CD4-positive, CD25-positive, alpha-beta regulatory T cell (primary cell): ENCODE measurements at regions not wholly inside any gene's neighbourhood (a gene's known extent, or its start where the extent isn't known, plus 50 kb on each side); places are given as distances from the start of the nearest gene placed in this dataset.

Source experiments
- ATAC-seq, 2 donors: fragments of 150-1000 bp; cut with Tn5 transposase; one replicate each; pipeline ENCODE4 v1.10.0; 2021; ENCODE audit warnings: low read depth in 2 of 2, moderate number of reproducible peaks in 2 of 2, moderate library complexity in 1 of 2
- DNase-seq, 3 donors: peaks; one replicate each; pipeline versions ENCODE4 v3.0.0 to v3.0.0-alpha.2; 2012 to 2022; ENCODE audit warnings: mixed read lengths in 1 of 3
- H3K27ac ChIP-seq: one replicate; pipeline ENCODE4 v1.7.0; 2013; ENCODE audit warnings: mild to moderate bottlenecking, low read length; ENCODE audit not compliant: insufficient read depth, poor library complexity, severe bottlenecking
- H3K27me3 ChIP-seq: one replicate; pipeline ENCODE4 v1.7.0; 2013; ENCODE audit warnings: low read length; ENCODE audit not compliant: control insufficient read depth, insufficient read depth
- H3K36me3 ChIP-seq: one replicate; pipeline ENCODE4 v1.7.0; 2013; ENCODE audit warnings: mild to moderate bottlenecking, low read length, moderate library complexity; ENCODE audit not compliant: control insufficient read depth, insufficient read depth
- H3K4me1 ChIP-seq: 2 replicates; pipeline ENCODE4 v1.7.0; 2013; ENCODE audit warnings: mild to moderate bottlenecking, low read length; ENCODE audit not compliant: insufficient read depth, control insufficient read depth, poor library complexity, severe bottlenecking
- H3K4me3 ChIP-seq: one replicate; pipeline ENCODE4 v1.7.0; 2013; ENCODE audit warnings: low read depth, mild to moderate bottlenecking, low read length, moderate library complexity
- H3K9me3 ChIP-seq, 2 experiments: 1 replicate in 1 of 2; 2 replicates in 1 of 2; pipeline ENCODE4 v1.7.0; 2013; ENCODE audit warnings: low read length in 2 of 2, mild to moderate bottlenecking in 1 of 2, moderate library complexity in 1 of 2; ENCODE audit not compliant: control insufficient read depth in 2 of 2
- H3K27ac Mint-ChIP-seq, 3 donors: one replicate each; pipeline ENCODE4 v1.8.0; 2020 to 2022; ENCODE audit warnings: mild to moderate bottlenecking in 3 of 3, mixed read lengths in 3 of 3, moderate library complexity in 2 of 3
- H3K27me3 Mint-ChIP-seq: one replicate; pipeline ENCODE4 v1.8.0; 2022; ENCODE audit warnings: mild to moderate bottlenecking, mixed read lengths
- H3K36me3 Mint-ChIP-seq: one replicate; pipeline ENCODE4 v1.8.0; 2020; ENCODE audit warnings: mixed read lengths
- H3K4me1 Mint-ChIP-seq, 4 donors: one replicate each; pipeline ENCODE4 v1.8.0; 2020 to 2022; ENCODE audit warnings: mixed read lengths in 4 of 4, mild to moderate bottlenecking in 1 of 4
- H3K4me3 Mint-ChIP-seq, 4 donors: one replicate each; pipeline ENCODE4 v1.8.0; 2020 to 2022; ENCODE audit warnings: mild to moderate bottlenecking in 4 of 4, mixed read lengths in 4 of 4, moderate library complexity in 3 of 4
- H3K9me3 Mint-ChIP-seq, 7 donors: one replicate each; pipeline ENCODE4 v1.8.0; 2020 to 2022; ENCODE audit warnings: mixed read lengths in 7 of 7, mild to moderate bottlenecking in 3 of 7, moderate library complexity in 2 of 7

DNA sequence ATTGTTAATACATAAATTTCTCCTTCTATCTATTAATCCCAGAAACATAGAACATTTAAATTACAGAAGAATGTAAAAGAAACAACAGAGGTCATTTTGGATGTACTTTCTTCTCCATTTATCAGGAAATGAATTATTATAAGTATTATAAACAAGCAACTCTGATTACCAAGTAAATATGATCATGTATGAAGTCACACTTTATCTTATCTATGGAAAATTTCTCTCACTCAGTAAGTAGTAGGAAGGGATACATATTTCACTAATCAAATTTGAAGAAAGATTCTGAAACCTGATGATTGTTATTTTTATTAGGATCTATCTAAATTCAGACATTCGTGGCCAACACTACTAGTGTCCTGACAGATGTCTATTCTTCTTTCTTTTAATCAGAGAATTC lies 770.7 kb downstream of the LTN1 start:
- H3K27ac ChIP-seq = no peak overlapping the region
- H3K36me3 ChIP-seq = no peaks in the 10 kb centered on the region
- Mint-ChIP-seq H3K4me1 (no peaks in the 10 kb centered on the region), H3K36me3 (no peaks in the 10 kb centered on the region), H3K27ac (no peak overlapping the region), H3K9me3 (peaks cover 0 to 4% (median 0%) of the 10 kb centered on the region in 7 donors), H3K4me3 (no peak overlapping the region), H3K27me3 (no peaks in the 10 kb centered on the region)
- H3K9me3 ChIP-seq = no peaks in the 10 kb centered on the region
- DNase-seq (no peak), ATAC-seq (no peak)
- H3K27me3 ChIP-seq = no peaks in the 10 kb centered on the region
- no peak overlapping the region for H3K4me3 ChIP-seq
- H3K4me1 ChIP-seq = no peaks in the 10 kb centered on the region

DNA sequence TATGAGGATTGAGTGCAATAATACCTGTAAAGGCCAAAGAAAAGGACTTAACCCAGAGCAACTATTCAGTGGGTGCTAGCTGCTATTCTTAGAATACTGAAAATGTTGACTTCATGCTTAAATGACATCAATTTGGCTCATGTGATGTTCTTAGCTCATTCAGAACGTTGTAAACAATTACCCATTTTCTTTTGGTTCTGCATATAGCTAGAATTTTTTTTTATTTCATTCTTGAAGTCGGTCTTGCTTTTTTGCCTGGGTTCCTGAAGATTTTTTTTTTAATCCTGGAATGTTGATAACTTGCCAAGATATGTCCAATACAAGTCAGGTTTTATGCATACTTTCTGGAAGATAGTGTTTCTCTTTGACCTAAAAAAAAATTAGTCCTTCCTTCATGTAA lies 772.0 kb downstream of the LTN1 start:
- H3K9me3 Mint-ChIP-seq = peaks cover 0 to 4% (median 0%) of the 10 kb centered on the region in 7 donors
- H3K36me3 Mint-ChIP-seq = no peaks in the 10 kb centered on the region
- H3K27me3 Mint-ChIP-seq = no peaks in the 10 kb centered on the region
- H3K27me3 ChIP-seq = no peaks in the 10 kb centered on the region
- no peak overlapping the region for H3K4me3 Mint-ChIP-seq
- no peak overlapping the region for H3K4me3 ChIP-seq
- H3K27ac Mint-ChIP-seq = no peak overlapping the region
- no peaks in the 10 kb centered on the region for H3K9me3 ChIP-seq
- no peaks in the 10 kb centered on the region for H3K36me3 ChIP-seq
- H3K27ac ChIP-seq = no peak overlapping the region
- DNase-seq (no peak), ATAC-seq (no peak)
- H3K4me1 Mint-ChIP-seq = no peaks in the 10 kb centered on the region
- H3K4me1 ChIP-seq = no peaks in the 10 kb centered on the region

DNA sequence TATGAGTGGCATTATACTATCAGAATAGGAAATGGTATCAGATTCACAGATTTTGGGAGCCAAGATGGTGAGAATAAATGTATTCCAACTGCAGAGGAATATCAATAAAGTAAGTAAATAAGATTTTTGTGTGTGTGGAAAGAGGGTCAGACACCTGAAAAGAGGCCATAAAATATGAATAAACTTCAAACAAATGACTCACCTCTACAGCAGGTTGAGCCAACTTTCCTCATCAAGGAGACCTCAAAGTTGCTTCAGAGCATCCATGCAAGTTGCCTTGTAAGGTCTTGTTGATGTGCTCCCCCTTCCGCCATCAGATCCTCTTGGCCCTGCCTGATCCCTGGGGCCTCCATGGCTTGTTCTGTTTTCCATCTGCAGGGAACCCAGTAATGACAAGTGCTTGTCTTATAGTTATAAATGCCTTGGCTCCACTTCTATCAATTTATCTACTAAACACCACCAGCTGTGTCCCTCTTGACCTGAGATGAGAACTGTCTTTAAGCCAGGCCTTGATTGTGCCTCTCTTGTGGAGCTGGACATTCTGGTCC lies 775.6 kb downstream of the LTN1 start:
- Mint-ChIP-seq H3K4me1 (no peaks in the 10 kb centered on the region), H3K4me3 (no peak overlapping the region), H3K9me3 (peaks cover 0 to 4% (median 0%) of the 10 kb centered on the region in 7 donors), H3K36me3 (no peaks in the 10 kb centered on the region), H3K27me3 (no peaks in the 10 kb centered on the region), H3K27ac (no peak overlapping the region)
- Histone ChIP-seq H3K4me3 (no peak overlapping the region), H3K4me1 (no peaks in the 10 kb centered on the region), H3K9me3 (no peaks in the 10 kb centered on the region), H3K36me3 (no peaks in the 10 kb centered on the region), H3K27me3 (no peaks in the 10 kb centered on the region), H3K27ac (no peak overlapping the region)
- ATAC-seq = no peak
- no peak for DNase-seq

DNA sequence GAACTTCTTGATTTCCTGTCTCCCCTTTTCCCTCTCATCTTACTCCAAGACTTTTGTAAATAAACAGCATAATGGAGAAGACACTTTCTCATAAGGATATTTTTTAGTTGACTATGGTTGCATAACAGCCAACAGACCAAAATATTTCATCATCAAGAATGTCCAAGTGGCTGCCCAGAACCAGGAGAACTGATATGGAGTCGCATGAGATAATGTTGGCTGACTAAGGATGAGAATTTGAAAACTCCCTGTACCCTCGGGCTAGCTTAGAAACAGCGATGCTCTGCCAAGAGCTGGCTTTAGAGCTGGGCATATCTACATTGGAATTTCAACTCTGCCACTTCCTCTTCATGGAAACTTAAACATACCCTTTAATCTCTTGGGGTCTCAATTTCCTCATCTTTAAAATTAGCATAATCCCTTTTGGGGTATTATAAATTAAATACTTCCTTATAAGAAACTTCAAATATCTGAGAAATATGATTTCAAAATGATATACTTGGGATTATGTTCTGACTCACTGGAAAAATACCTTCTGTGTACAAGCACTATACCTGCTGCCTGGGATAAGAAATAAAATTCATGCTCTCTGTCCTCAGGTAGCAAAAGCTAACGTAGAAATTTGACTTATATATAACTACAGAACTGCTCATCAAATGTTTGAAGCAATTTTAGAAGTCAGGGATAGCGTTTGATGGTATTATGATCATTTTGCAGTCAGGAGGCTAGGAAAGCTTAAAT lies 777.3 kb downstream of the LTN1 start:
- Histone ChIP-seq H3K27ac (no peak overlapping the region), H3K9me3 (no peaks in the 10 kb centered on the region), H3K4me3 (no peak overlapping the region), H3K36me3 (no peaks in the 10 kb centered on the region), H3K4me1 (no peaks in the 10 kb centered on the region), H3K27me3 (no peaks in the 10 kb centered on the region)
- Mint-ChIP-seq H3K27me3 (no peaks in the 10 kb centered on the region), H3K9me3 (peaks cover 0 to 4% (median 0%) of the 10 kb centered on the region in 7 donors), H3K4me3 (no peak overlapping the region), H3K27ac (no peak overlapping the region), H3K36me3 (no peaks in the 10 kb centered on the region), H3K4me1 (no peaks in the 10 kb centered on the region)
- ATAC-seq (no peak), DNase-seq (no peak)

DNA sequence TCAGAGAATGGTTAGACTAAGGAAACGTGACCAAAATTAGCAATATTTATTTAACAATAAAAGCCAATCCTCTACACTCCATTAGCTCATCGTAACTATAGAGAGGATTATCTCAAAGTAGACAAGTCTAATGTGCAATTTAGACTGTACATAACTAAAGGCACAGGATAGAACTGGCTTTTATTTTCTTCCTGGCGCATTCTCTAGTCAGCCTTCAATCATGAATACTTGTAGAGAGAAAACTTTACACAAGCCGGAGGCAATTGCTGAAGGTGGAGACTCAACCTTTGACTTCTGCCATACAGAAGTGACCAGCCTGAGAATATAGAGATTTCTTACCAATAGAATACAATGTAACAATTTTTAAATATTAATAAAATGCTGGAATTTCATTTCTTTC lies 777.9 kb downstream of the LTN1 start:
- H3K36me3 ChIP-seq = no peaks in the 10 kb centered on the region
- H3K27me3 ChIP-seq = no peaks in the 10 kb centered on the region
- Mint-ChIP-seq H3K4me3 (no peak overlapping the region), H3K27me3 (no peaks in the 10 kb centered on the region), H3K4me1 (no peaks in the 10 kb centered on the region), H3K9me3 (peaks cover 0 to 4% (median 0%) of the 10 kb centered on the region in 7 donors), H3K27ac (no peak overlapping the region), H3K36me3 (no peaks in the 10 kb centered on the region)
- no peaks in the 10 kb centered on the region for H3K9me3 ChIP-seq
- DNase-seq = no peak
- H3K4me1 ChIP-seq = no peaks in the 10 kb centered on the region
- H3K4me3 ChIP-seq = no peak overlapping the region
- no peak overlapping the region for H3K27ac ChIP-seq
- no peak for ATAC-seq

DNA sequence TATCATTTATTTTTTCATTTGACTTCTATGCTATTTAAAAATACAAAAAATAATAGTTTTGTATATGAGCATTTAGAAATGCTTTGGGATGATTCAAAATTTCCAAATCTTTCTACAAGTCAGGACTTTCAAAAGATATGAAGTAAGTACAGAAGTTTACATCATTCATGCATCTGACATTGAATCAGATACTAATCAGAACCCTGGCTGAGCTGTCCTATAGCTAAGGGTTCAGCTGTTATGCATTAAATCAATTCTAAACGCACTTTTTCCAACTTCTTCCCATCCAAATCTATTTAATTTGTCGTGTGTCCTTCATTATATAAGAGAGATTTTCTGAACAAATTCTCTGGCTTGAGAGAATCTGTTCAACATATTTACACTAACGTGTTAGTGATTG lies 779.4 kb downstream of the LTN1 start:
- Histone ChIP-seq H3K9me3 (no peaks in the 10 kb centered on the region), H3K4me3 (no peak overlapping the region), H3K36me3 (no peaks in the 10 kb centered on the region), H3K4me1 (no peaks in the 10 kb centered on the region), H3K27ac (no peak overlapping the region), H3K27me3 (no peaks in the 10 kb centered on the region)
- Mint-ChIP-seq H3K27me3 (no peaks in the 10 kb centered on the region), H3K4me1 (no peaks in the 10 kb centered on the region), H3K4me3 (no peak overlapping the region), H3K27ac (no peak overlapping the region), H3K9me3 (peaks cover 0 to 4% (median 0%) of the 10 kb centered on the region in 7 donors), H3K36me3 (no peaks in the 10 kb centered on the region)
- ATAC-seq (no peak), DNase-seq (no peak)

DNA sequence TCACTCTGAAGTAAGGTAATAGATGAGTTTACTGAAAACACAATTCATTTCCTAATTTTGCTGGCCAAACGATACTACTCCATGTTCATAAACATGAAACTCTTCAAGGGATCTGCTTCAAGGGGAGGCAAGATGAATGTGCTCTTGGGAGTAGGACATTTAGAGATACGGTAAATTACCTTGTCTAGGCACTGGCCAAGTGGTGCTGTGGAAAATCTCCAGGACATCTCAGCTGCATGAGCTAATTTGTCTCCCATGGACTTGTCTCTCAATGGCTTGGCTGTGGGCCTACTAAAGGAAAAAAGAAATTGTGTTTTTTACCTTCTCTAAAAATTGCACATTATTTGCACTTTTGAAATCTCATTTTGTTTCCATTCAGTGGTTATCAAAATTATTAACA lies 780.6 kb downstream of the LTN1 start:
- Mint-ChIP-seq H3K27ac (no peak overlapping the region), H3K4me1 (no peaks in the 10 kb centered on the region), H3K9me3 (peaks cover 0 to 1% (median 0%) of the 10 kb centered on the region in 7 donors), H3K36me3 (no peaks in the 10 kb centered on the region), H3K27me3 (no peaks in the 10 kb centered on the region), H3K4me3 (no peak overlapping the region)
- ATAC-seq = no peak
- DNase-seq = no peak
- no peaks in the 10 kb centered on the region for H3K27me3 ChIP-seq
- no peak overlapping the region for H3K4me3 ChIP-seq
- no peak overlapping the region for H3K27ac ChIP-seq
- H3K9me3 ChIP-seq = no peaks in the 10 kb centered on the region
- H3K4me1 ChIP-seq = no peaks in the 10 kb centered on the region
- no peaks in the 10 kb centered on the region for H3K36me3 ChIP-seq
